Left hindlimb (tissue), 1 donor: ENCODE measurements at regions not wholly inside any gene's neighbourhood (a gene's known extent, or its start where the extent isn't known, plus 50 kb on each side); places are given as distances from the start of the nearest gene placed in this dataset.

Experiments used
- DNase-seq: peaks from one replicate; pipeline ENCODE4 v3.0.0-alpha.2; 2018

DNA sequence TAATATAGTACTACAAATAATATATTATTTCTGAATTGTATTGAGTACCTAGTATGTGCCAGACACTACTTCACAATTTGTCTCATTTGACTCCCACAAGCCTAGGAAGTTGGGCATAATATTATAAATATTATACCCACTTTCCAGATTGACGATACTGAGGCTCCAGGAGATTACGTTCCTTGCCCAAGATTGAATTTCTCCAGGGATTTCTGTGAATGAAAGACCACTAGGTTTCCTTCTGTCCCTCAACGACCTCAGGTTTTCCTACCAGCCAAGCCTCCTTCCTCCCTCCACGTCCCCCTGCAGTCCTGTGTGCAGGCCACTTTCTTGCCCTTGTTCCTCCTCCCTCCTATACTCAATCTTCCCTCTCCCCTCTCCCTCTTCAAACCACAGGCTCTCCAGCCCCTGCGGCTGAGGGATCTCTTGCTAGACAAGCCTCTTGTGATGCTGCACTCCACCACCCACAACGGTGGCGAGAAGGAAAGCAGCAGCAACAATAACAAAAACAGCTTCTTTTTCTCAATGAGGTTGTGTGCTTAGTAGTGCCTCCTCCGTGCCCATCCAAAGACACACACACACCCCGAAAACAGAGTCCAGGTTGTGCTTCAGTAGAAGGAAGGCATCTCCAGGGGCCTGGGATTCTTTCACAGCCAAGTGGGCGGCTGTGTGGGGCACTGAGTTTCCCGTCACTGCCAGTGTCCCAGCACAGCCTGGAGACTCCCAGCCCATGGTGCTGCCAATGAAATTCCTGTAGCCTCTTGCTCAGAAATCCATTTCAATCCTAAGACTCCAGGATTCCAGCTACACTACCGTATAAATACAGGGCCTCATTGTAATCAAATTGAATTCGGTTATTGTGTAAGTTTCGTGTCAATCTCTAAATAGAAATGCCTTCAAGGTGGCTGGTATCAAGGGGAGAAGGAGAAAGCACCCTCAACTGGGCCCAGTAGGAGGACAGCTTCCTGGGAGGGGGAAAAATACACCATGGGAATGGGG lies 94.4 kb downstream of the NCR2 start:
- DNase-seq: no peak

DNA sequence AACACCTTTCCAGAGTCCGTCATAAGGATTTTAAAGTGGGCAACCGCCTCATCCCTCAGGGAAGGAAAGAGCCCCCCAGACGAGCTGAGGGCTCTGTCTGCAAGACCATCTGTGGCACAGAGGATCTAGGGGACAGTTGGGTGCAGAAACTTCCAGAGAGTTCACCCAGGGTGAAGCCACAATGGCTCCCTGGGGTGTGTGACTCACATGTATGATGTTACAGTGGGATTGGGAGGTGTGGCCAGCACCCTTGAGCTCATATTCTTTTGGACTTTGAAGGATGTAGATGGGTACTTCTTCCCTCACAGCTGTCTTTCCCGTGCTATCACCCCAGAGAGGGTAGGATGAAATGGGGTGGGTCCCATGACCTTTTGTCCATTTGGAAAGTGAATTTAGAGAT lies 95.5 kb downstream of the NCR2 start:
- no peak for DNase-seq

DNA sequence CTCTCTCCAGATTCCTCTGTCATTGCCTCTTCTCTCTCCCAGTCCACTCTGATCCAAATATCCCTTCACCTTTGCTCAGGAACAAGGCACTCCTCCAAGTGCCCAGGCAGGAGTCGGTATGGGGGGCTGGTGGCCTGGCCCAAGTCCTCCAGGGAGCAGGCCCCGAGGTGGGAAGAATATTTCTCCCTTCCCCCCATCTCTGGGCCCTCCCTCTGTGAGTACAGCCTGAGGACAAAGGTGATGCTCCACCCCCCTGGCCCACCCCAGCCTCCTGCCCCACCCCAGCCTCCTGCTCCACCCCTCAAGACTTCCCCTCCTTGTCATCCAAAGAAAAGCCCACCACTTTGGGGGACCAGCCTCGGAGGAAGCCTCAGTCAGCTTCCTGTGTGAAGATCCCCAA lies 96.9 kb downstream of the NCR2 start:
- no peak for DNase-seq

DNA sequence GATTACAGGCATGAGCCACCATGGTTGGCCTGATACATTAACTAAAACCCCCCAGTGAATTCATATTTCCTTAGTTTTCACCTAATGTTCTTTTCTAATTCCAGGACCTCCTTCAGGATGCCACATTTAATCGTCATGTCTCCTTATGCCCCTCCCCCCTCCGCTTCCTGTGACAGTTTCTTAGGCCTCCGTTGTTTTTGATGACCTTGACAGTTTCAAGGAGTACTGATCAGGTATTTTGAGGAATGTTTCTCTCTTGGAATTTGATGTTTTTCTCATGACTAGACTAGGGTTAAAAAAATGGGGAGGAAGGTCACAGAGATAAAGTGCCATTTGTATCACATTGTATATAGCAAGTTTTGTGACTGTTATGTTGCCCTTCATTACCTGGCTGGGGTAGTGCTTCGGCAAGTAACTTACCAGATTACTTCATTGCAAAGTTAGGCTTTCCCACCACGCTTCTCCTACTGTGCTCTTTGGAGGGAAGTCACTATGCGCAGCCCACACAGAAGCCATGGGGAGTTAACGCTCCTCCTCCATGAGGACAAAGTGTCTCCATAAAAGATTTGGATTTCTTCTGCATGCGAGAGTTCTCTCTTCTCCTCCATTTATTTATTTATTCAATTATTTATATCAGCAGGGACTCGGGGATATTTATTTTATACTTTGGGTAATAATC lies 99.5 kb downstream of the NCR2 start:
- no peak for DNase-seq

DNA sequence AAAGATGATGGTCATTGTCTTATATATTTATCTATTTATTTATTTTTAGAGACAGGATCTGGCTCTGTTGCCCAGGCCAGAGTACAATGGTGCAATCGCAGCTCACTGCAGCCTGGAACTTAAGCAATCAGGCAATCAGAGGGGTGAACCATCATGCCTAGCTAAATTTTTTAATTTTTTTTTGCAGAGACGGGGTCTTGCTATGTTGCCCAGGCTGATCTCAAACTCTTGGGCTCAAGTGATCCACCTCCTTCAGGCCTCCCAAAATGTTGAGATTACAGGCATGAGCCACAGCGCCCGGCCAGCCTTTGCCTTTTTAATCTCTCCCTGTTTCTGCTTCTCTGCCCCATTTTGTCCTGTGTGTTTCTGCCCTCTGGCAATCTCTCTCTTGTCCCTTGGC lies 102.2 kb downstream of the NCR2 start:
- DNase-seq: no peak

DNA sequence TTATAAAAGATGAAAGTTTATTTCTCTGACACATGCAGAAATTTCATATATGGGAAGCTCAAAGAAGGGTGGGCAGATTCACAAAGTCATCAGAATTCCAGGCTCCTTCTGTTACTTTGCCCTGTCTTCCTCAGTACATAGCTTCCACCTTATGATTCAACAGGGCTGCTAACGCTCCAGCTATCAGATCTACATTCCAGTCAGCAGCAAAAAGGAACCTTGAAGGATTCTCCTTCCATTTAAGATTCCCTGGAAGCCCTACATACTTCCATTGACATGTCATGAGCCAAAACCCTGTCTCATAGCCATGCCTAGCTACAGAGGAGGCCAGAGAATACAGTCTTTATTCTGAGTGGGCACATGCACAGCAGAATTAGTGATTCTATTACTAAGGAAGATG lies 103.3 kb downstream of the NCR2 start:
- no peak for DNase-seq

DNA sequence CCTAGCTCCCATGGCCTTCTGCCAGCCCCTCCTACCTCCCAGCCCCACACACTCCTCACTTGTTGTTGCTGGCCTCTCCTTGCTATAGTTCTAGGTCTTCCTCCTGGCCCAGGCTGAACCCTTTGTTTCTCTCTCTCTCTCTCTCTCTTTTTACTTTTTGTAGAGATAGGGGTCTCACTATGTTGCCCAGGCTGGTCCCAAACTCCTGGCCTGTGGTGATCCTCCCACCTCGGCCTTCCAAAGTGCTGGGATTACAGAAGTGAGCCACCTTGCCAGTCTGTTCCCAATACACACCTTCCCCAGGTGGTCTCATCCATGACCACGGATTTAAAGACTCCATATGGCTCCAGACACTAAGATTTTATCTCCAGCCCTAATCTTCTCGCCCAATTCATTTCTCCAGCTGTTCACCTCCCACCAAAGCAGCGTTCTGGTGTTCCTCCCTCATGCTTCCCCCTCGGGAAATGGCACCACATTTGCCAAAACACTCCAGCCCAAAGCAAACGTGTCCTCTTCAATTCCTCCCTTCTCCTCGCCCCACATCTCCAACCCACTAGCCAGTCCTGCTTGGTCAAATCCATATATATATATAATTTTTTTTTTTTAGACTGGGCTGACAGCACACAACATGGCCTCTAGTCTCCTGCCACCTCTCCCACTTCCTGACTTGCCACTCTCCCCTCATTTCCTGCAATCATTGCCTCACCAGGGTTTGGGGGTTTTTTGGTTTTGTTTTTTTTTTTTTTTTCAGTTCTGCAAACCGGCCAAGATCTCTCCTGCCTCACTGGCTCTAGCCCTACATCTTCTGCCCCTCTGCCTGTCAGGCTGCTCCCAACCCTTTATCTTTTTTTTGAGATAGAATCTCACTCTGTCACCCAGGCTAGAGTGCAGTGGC lies 104.4 kb downstream of the NCR2 start:
- no peak for DNase-seq

DNA sequence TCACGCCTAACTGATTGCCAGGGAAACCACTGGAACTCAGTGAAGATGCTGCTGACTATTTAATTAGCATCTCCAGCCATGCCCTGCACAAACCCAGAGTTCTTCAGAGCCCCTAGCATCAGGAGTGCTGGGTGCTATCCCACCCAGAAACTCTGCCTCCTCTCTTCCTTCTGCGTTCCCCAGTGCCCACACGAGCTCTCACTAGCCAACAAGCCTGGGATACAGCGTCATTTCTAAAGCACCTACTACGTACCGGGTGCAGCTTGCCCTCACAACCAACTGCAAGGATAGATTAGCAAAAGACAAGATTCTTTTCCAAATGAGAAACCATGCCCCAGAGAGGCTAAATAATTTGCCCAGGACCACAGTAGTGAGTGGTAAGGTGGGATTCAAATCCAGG lies 105.2 kb upstream of the FOXP4 start:
- no peak for DNase-seq

DNA sequence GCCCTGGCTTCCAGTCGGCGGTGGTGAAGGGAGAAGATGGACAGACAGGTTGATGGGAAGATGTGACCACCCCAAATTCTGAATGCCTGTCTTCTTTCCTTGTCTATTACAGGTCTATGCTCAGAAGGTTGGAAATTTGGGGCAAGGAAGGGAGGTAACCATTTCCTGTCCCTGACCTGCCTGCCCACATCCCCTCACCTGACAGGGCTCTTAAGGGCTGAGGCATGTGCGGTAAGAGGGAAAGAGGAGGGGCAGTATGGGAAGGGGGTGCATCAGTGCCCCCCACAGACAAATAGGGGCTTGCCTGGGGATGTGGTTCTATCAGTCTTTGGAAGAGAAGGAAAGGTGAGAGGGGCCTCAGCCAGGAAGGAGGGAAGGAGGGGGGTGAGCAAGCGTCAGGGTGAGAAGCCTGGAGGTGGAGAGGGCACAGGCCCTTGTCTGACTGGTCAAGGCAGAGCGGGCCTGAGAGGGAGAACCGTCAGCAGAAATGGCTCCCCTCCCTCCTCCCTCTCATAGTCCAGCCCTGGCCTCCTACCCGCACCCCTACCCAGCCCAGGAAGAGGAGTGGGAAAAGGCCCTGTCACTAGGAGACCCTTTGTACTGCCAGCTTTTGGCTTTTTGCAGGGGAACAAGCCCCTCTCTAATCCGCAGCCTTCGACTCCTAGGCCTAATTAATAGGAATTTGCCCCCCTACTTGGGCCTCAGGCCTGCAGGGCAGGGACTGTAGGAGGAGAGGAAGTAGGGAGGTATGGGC lies 104.4 kb upstream of the FOXP4 start:
- DNase-seq: no peak

DNA sequence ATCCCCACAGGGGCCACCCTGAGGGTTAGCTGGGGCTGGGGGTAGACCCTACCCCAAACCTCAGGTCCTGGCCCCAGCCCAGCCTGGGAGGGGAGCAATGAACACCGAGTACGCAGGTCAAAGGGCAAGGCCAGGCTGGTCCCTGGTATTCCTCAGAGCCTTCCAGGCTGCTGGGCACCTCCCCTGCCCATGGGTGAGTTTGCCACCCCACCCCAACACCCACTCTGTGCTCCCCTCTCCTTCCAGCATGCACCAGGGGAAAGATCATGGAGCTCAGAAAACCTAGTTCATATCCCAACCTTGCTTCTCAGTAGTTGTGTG lies 103.9 kb upstream of the FOXP4 start:
- DNase-seq: no peak

DNA sequence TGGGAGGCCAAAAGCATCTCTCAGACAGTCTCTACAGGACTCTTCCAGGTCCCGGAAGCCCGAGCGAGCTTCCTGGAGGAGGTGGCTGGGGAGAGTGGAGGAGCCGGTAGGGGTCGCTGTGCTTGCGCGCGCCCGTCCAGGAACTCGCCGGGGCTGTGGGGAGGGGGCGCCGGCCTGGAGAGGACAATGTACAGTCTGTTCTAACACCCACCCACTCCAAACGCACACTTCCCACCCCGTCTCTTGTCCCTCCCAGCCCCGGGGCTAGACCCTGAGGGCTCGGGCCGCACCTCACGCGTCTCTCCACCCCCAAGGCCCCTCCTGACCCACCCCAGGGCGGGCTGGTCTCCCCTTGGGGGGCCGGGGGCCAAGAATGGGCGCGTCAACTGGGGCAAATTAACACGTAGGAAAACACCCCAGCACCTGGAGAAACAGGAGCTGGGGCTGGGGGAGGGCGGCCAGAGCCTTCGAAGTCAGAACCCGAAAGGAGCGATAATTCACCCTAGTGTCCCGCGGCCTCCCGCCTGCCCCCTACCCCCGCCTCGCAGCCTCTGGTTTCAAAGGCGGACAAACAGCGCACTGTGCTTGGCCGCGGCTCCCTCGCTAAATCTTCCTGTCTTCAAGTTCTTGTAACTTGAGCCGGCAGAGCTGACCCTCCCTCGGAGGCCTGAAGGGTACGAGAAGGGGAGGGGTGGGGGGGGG lies 103.2 kb upstream of the FOXP4 start:
- DNase-seq: peak; percentile 93

DNA sequence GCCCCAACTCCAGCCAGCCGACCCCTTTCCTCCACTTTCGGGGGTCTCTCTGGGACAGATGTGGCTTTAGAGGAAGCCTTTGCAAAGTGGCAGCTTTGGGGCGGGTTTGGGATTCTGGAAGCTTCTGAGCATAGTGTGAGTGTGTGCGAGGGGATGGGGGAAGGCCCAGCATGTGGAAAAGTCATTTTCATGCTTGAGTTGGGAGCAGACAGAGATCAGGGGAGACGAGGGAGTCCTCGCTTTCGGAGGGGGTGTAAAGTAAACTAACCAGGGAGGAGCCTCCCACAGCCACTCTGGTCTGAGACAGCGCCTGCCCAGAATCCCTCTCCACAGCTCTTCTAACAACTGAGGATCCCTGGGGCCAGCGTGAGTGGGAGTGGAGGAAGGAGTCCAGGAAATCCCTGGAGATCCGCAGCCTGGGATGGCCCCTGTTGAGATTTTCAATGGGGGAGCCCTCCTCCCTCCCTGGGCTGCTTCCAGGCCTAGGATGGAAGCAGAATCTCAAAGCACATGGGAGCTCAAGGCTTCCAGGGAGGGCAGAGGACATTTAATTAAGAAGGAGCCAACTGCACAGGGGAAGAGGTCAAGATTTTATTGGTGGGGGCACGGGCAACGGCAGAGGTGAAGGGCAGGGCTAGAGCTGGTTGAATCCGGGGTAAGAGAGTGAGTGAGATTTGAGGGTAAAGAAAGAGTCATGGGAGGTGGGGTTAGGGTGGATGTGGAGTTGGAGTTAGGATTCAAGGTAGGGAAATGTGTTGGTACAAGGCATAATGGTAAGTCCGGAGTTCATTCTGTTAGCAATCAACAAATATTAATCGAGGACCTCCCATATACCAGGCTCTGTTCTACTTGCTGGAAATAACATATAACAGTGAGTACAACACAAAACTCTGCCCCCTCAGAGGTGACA lies 102.3 kb upstream of the FOXP4 start:
- peak; percentile 87 for DNase-seq

DNA sequence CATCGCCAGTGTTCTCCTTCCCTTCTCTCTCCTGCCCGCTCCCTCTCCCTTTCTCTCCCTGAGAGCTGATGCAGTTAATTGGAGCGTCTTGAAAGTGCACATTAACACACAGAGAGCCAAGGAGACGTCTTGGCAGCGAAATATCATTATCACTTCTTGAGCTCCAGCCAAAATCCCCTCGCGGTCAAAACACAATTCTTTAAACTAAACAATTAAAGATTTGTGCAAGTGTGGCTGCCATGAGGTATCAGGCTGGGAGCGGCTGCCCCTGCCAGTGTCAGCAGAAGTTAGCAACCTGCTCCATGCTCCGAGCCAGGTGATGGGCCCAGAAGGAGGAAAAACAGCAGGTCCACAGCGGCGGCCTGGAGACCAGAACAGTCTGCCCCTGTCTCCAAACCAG lies 100.9 kb upstream of the FOXP4 start:
- DNase-seq: no peak

DNA sequence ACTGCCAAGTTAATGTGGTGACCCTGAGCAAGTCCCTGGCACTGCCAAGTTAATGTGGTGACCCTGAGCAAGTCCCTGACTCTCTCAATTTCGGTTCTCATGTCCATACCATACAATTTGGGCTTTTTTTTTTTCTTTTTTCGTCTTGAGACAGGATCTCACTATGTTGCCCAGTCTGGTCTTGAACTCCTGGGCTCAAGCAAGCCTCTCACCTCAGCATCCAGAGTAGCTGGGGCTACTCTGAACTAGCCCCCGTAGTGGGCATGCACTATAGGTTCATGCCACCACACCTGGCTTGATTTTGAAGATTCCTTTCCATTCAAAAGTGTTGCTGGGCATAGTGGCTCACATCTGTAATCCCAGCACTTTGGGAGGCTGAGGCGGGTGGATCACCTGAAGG lies 100.0 kb upstream of the FOXP4 start:
- DNase-seq: no peak

DNA sequence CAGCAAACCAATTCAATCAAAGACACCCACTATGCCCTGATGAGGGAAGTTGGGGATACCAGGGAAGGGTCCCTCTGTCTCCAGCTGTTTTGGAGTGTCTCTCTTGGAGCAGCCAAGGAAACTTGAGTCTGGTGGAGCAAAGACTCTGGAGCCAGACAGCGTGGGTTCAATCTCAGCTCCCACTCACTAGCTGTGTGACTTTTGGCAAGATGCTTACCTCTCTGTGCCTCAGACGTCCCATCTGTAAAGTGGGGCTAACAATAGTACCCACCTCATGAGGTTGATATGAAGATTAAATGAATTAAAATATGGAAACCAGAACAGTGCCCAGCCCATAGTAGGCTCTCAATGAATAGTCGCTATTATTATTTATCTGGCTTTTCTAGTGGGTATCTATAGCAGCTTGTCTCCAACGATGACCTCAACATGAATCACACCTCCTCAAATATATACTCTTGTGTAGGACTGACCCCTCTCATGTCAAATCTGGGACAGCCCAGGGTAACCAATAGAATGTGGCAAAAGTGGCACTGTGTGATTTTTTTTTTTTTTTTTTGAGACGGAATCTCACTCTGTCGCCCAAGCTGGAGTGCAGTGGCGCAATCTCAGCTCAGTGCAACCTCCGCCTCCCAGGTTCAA lies 99.2 kb upstream of the FOXP4 start:
- no peak for DNase-seq

DNA sequence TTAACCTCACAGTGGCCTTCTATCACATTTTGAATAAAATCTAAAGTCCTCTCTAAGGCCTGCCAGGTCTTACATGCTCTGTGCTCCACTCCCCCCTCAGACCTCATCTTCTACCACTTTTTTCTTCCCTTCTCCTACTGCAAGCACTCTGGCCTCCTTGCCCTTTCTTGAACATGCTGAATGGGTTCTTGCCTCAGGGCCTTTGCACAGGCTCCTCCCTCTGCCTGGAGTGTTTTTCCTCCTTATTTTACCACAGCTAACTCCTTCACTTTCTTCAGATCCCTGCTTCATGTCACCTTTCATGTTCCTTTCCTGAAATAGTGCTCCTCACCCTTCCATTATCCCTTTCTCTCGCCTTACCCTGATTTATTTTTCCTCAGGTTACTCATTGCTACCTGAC lies 97.9 kb upstream of the FOXP4 start:
- DNase-seq: no peak

DNA sequence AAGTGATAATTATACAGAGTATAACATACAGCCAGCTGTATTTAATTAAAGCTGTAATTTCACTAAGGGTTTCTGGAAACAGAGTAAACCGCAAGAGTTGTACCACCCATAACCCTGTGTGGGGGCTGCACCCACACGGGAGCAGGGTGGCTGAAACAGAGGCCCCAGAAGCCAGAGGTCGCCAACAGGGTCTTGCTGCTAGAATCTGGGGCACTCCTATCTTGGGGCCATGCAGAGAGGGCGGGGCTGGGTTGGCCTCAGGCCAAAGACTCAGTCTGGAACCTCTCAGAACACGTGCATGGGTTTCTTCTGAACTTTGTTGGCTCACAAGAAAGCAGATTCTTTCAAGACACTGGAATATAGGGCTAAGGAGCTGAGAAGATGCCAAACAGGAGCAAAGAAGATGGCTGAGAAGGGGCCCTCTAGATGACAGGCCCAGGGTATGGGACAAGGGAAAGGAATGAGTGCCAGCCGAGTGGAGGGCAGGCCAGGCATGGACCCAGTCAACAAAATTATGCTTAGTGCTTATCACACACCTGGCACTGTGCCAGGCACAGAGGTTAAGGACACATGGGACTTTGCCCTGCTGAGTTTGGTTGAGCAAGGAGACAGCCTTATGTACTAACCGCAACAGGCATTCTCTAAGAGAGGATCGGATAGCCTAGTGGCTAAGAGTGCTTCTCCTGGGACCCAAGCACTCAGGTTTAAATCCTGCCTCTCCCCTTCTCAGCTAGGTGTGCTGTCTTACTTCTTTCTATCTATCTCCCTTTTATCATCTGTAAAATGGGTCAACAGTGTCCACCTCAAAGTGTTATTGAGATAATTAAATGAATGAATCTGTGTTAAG lies 96.6 kb upstream of the FOXP4 start:
- DNase-seq: peak; percentile 79

DNA sequence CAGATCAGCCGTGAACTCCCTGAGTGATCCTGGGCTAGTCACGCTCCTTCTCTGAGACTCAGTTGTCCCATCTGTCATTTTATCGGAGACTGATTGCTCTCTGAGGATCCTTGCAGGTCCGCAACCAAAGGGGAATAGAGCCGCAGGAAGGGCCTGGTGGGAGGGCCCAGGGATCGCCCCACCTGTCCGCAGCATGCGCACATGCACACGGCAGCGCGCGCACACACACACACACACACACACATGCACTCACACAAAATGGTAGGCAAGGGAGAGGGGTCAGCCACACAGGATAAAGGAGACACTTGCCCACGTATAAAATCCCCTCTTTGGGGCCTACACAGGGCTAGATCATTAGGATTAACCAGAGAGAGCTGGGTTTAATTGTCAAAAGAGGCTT lies 95.6 kb upstream of the FOXP4 start:
- no peak for DNase-seq

DNA sequence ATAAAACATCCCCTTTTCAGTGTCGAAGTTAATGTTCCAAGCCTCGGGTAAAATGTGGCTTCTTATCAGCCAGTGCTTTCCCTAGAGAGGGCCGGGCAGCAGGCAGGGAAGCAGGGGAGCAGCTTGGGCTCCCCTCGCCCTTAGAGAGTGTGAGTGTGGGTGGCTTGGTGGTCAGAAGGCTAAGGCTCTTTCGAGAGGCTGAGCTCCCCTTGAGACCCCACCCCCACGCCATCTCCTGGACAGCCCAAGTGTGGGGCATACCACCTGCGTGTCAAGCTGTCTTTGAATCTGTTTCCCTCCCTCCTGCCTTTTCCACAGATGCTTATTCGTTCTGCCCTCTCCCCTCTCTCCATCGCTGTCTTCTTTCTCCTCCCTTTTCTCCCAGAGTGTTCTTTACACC lies 95.1 kb upstream of the FOXP4 start:
- no peak for DNase-seq
